ENCODE measurements at regions not wholly inside any gene's neighbourhood (a gene's known extent, or its start where the extent isn't known, plus 50 kb on each side); places are given as distances from the start of the nearest gene placed in this dataset.

- no peak for TF ChIP-seq BCL11A (IDR thresholded peaks at IDR 0.05; ENCODE audit: low read depth in 2 of 2, low read length in 2 of 2)
- TF ChIP-seq SRF (IDR thresholded peaks at IDR 0.05; ENCODE audit: low read depth, low read length): no peak
- TF ChIP-seq CEBPB (IDR thresholded peaks at IDR 0.05; ENCODE audit: low read depth, low read length): no peak
- no peak for TF ChIP-seq ZNF274 (IDR thresholded peaks at IDR 0.05; ENCODE audit: borderline replicate concordance, extremely low read depth, low read length)
These were observed 846.9 kb upstream of the VRK2 start (continued) for GRCh38 chr2:57199663-57200062.

Measured in H1 (cell line).